Mucosa of rectum (tissue), 2 donors: ENCODE measurements at regions not wholly inside any gene's neighbourhood (a gene's known extent, or its start where the extent isn't known, plus 50 kb on each side); places are given as distances from the start of the nearest gene placed in this dataset.
"Not testable (repeated sequence)": the region's sequence is repeated elsewhere in the genome, so short reads cannot be mapped to it uniquely, and the experiment has no call there.

ENCODE experiments used
- H3K27ac ChIP-seq, 2 donors: one replicate each; pipeline ENCODE4 v1.7.0; 2013; ENCODE audit warnings: inconsistent platforms in 2 of 2, low read depth in 2 of 2, low read length in 2 of 2
- H3K27me3 ChIP-seq, 2 donors: one replicate each; pipeline ENCODE4 v1.7.0; 2013; ENCODE audit warnings: low read length in 2 of 2; ENCODE audit not compliant: control insufficient read depth in 2 of 2, insufficient read depth in 2 of 2
- H3K36me3 ChIP-seq, 2 donors: one replicate each; pipeline ENCODE4 v1.7.0; 2013; ENCODE audit warnings: low read length in 2 of 2; ENCODE audit not compliant: control insufficient read depth in 2 of 2, insufficient read depth in 2 of 2
- H3K4me1 ChIP-seq, 2 donors: one replicate each; pipeline ENCODE4 v1.7.0; 2013; ENCODE audit warnings: low read length in 2 of 2, mild to moderate bottlenecking in 1 of 2; ENCODE audit not compliant: control insufficient read depth in 2 of 2, insufficient read depth in 2 of 2
- H3K4me3 ChIP-seq, 2 donors: one replicate each; pipeline ENCODE4 v1.7.0; 2013; ENCODE audit warnings: low read length in 2 of 2
- H3K9ac ChIP-seq, 2 donors: one replicate each; pipeline ENCODE4 v1.7.0; 2013; ENCODE audit warnings: low read length in 2 of 2, low read depth in 1 of 2, mild to moderate bottlenecking in 1 of 2
- H3K9me3 ChIP-seq, 2 donors: one replicate each; pipeline ENCODE4 v1.7.0; 2013; ENCODE audit warnings: low read length in 2 of 2; ENCODE audit not compliant: control insufficient read depth in 2 of 2
- donor health status: healthy.
- donor health status: Normal muscosa, but diverticular disease.

DNA sequence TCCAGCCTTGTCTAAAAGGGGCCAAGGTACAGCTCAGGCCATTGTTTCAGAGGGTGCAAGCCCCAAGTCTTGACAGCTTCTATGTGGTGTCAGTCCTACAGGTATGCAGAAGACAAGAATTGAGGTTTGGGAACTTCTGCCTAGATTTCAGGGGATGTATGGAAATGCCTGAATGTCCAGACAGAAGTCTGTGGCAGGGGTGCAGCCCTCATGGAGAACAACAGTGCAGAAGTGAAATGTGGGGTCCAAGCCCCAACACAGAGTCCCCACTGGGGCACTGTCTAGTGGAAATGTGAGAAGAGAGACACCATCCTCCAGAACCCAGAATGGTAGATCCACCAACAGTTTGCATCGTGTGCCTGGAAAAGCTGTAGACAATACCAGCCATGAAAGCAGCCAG, 400.3 kb upstream of the CAMK1G start:
- H3K4me3 ChIP-seq: no peak overlapping the region
- H3K36me3 ChIP-seq: no peaks in the 10 kb centered on the region

DNA sequence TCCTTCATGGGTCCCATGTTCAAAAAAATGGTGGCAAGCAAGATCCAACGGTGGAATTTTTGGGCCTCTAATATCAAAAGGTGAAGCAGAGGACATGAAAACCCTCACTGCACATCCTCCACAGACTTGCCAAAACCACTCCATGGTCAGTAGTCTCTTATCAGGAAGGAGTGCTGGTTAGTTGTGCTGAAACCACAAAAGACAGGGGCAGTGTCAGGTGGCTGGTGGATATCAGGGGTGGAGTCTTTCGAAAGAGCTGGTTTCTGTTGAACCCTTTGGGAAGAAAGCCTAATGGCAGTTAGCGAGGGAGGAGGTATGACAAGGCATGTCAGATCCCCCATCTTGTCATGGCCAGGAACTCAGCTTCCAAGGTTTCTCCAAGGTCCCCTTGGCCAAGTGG, 395.9 kb upstream of the CAMK1G start:
- Histone ChIP-seq H3K27ac (no peak overlapping the region), H3K4me3 (no peak overlapping the region), H3K4me1 (peaks cover 0 to 4% of the 10 kb centered on the region in 2 donors), H3K9me3 (no peaks in the 10 kb centered on the region), H3K9ac (no peak overlapping the region), H3K27me3 (no peaks in the 10 kb centered on the region), H3K36me3 (no peaks in the 10 kb centered on the region)

More for the DNA sequence above, 400.3 kb upstream of the CAMK1G start:
- no peaks in the 10 kb centered on the region for H3K27me3 ChIP-seq
- H3K9me3 ChIP-seq: no peaks in the 10 kb centered on the region
- no peaks in the 10 kb centered on the region for H3K4me1 ChIP-seq
- no peak overlapping the region for H3K9ac ChIP-seq
- no peak overlapping the region for H3K27ac ChIP-seq

DNA sequence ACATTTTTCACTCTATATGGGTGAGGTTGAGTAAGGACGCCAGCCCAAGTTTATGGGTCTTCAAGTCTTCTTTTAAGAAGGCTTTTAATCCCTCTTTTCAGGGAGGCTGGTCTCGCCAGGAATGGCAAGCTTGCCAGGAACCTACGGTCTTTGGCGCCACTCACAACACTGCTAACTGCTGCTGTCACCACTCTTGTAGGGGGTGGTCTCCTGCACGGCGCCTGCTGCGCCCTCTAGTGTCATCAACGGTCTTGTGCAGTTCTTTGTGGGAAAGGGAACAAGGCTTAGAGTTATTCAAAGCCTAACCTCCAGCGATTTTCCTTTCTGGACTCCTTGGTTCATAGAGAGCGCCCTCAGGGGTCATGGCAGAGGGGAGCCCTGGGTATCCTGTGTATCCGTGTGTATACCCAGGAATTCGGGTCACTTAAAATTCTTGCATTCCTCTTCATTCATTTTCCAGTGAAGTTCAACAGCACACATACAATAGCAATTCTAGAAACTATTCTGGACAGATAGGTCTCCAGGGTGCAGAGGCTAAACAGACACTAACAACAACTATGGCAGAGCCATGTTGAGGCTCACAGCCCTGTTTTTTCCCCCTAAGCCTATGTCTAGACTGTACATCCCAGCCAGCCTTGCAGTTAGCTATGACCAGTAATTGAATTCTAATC, 392.8 kb upstream of the CAMK1G start:
- H3K27me3 ChIP-seq: no peaks in the 10 kb centered on the region
- peaks cover 0 to 4% of the 10 kb centered on the region in 2 donors for H3K4me1 ChIP-seq
- H3K36me3 ChIP-seq: no peaks in the 10 kb centered on the region
- peak overlapping the region in 1 of 2 donors; percentile 29 for H3K27ac ChIP-seq
- peaks cover 6 to 7% of the 10 kb centered on the region in 2 donors for H3K9me3 ChIP-seq
- H3K4me3 ChIP-seq: no peak overlapping the region
- no peak overlapping the region for H3K9ac ChIP-seq

DNA sequence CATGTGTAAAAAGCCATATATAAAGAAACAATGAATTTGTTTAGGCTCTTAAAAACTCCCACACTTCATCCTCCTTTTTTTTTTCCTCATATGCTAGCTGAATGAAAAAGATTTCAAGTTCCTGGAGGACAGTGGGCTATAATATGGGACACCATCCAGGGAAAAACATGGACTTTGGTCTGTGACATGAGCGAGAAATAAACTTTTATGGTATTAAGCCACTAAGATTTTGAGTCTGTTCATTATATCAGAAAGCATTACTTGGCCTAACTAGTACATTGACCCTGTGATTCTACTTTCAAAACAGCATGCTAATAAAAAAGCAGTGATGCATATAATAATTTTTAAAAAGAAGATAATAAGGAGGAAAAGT, 392.3 kb upstream of the CAMK1G start:
- H3K4me1 ChIP-seq: peaks cover 0 to 4% of the 10 kb centered on the region in 2 donors
- H3K36me3 ChIP-seq: no peaks in the 10 kb centered on the region
- H3K9me3 ChIP-seq: peaks cover 10 to 12% of the 10 kb centered on the region in 2 donors
- H3K27me3 ChIP-seq: no peaks in the 10 kb centered on the region
- H3K9ac ChIP-seq: no peak overlapping the region
- H3K27ac ChIP-seq: peak overlapping the region in 1 of 2 donors; percentile 29
- no peak overlapping the region for H3K4me3 ChIP-seq

DNA sequence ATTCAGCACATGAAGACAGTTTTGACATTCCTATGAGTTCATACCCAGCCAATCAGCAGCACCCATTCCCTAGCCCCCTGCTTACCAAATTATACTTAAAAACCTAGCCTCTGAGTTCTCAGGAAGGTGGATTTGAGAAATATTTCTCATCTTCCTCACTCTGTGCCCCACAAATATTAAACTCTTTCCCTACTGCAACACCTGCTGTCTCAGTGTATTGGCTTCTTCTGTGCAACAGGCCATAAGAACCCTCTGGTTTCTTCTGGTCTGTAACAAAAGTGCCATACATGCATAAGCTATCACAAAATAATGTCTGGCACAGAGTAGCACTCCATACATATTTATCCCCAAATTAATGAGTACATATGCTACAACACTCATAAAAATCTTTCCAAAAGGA, 387.4 kb upstream of the CAMK1G start:
- H3K4me1 ChIP-seq: peaks cover 0 to under 1% of the 10 kb centered on the region in 2 donors
- no peaks in the 10 kb centered on the region for H3K27me3 ChIP-seq
- H3K4me3 ChIP-seq: no peak overlapping the region
- peaks cover 17% of the 10 kb centered on the region in 2 donors for H3K9me3 ChIP-seq
- H3K36me3 ChIP-seq: no peaks in the 10 kb centered on the region
- no peak overlapping the region for H3K27ac ChIP-seq
- H3K9ac ChIP-seq: no peak overlapping the region

DNA sequence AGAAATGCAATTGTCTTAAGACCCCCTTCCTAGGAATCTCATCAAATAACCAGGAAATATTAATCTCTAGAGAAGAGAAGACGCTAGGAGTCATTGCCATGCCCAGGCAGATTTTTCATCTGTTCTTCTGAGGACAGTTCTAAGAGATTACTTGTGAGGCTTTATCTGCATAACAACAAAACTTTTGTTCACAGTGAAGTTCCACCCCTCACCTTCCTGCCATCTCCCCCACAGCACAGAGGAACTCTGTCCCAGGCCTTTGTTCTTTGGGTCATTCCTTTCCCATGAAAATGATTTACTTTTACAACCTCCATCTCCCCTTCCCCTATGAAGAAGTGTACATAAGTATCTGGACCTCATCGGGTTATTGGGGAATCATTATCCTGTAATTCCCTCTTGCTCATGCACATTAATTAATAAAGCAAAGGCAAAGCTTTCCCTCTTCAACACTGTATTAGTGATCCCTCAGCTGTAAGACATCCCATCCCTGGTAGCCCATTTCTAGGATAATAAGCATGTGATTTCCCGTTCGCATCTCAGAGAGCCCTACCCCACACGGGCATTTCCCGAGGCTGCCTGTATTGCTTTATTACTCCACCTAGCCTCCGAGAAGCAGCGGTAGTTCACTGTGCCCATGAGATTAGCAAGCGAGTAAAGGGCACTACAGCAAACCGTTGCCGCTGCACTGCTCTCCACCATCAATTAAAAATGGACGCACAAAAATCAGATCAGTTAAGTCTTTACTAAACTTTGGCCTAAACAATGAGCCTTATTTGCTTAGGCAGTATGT, 384.4 kb upstream of the CAMK1G start:
- Histone ChIP-seq H3K9me3 (peaks cover 17% of the 10 kb centered on the region in 2 donors), H3K27ac (no peak overlapping the region), H3K27me3 (no peaks in the 10 kb centered on the region), H3K9ac (no peak overlapping the region), H3K36me3 (no peaks in the 10 kb centered on the region), H3K4me1 (no peaks in the 10 kb centered on the region), H3K4me3 (no peak overlapping the region)

DNA sequence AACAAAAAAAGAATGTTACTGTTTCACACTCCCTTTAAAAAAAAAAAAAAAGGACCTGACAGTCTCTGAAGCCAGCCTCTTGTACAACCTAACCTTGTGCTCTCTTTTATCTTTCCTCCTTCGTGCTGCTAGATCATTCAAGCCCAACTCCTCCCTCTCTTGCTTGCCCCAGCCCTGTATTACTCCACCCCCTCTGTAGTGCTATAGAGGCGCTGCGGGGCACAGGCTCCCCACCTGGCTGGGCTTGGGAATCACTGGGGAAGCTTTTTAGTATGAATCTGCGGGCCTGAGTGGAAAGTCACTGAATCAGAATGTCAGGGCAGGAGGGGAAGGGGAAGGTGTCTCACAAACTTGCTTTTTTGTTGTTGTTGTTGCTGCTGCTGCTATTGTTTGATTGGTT, 383.7 kb upstream of the CAMK1G start:
- no peaks in the 10 kb centered on the region for H3K27me3 ChIP-seq
- no peak overlapping the region for H3K9ac ChIP-seq
- H3K4me3 ChIP-seq: no peak overlapping the region
- H3K36me3 ChIP-seq: no peaks in the 10 kb centered on the region
- no peaks in the 10 kb centered on the region for H3K4me1 ChIP-seq
- H3K27ac ChIP-seq: no peak overlapping the region
- peaks cover 16 to 17% of the 10 kb centered on the region in 2 donors for H3K9me3 ChIP-seq

DNA sequence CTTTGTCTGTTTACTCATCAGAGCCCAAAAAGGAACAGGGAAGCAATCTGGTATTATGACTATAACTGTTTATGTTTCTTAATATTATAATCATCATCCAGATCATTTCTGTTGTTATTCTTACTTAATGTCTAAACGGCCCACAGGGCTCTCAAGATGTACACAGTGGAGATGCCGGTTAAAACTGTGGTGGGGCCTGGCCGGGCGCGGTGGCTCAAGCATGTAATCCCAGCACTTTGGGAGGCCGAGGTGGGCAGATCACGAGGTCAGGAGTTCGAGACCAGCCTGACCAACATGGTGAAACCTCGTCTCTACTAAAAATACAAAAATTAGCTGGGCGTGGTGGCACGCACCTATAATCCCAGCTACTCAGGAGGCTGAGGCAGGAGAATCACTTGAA, 381.2 kb upstream of the CAMK1G start:
- H3K4me3 ChIP-seq, H3K4me1 ChIP-seq, H3K27me3 ChIP-seq, H3K9me3 ChIP-seq, H3K9ac ChIP-seq, H3K36me3 ChIP-seq, H3K27ac ChIP-seq: not testable (repeated sequence)

DNA sequence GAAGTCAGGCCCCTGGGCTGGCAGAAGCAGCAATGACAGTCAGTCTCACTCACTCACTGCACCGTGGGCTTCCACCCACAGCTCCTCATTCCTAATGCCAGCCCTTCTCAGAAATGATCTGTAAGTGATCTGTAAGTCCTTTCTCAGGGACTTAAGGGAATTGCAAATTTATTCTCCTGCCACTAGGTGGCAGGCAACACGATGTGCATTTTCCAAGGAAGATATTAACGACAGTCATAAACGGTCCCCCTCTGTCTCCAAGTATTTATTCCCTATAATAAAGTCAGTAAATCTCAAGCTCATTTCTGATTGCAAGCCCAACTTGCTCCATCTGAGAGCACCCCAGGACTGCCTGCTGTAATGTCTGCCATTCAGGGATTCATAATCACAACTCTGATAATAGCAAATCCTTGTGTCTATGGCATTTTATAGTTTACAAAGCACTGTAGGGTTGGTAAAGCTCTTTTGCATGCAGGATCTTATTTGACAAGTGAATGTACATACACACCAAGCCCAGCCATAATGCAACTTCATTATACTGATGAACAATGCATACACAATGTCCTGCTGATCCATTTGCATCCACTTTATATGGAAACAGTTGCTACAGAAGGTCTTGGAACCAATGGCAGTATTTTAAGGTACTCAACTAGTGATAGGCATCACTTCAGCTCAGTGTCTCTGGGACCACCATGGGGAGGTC, 380.5 kb upstream of the CAMK1G start:
- H3K27me3 ChIP-seq: peaks cover 5 to 9% of the 10 kb centered on the region in 2 donors
- no peak overlapping the region for H3K9ac ChIP-seq
- H3K4me1 ChIP-seq: peaks cover 0 to 6% of the 10 kb centered on the region in 2 donors

DNA sequence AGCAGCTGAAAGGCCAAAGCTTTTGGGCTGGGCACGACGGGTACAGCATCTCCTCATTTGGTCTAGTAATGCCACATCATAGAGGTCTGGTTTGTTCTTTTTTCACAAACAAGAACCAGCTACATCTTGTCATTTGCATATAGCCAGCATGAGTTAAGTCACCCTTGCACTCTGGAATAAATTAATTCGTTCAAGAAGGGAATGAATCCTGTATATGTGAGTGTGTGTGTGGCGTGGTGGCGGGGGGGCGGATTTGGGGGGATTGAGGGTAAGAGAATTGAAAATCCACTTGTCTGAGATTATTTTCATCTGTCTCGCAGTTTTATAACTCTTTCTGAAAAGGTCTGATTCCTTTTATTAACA, 380.0 kb upstream of the CAMK1G start:
- no peaks in the 10 kb centered on the region for H3K36me3 ChIP-seq
- peaks cover 11 to 13% of the 10 kb centered on the region in 2 donors for H3K27me3 ChIP-seq

More for the DNA sequence above, 380.5 kb upstream of the CAMK1G start:
- H3K36me3 ChIP-seq: no peaks in the 10 kb centered on the region
- no peak overlapping the region for H3K27ac ChIP-seq
- no peaks in the 10 kb centered on the region for H3K9me3 ChIP-seq
- no peak overlapping the region for H3K4me3 ChIP-seq

More for the DNA sequence above, 380.0 kb upstream of the CAMK1G start:
- Histone ChIP-seq H3K9me3 (no peaks in the 10 kb centered on the region), H3K4me1 (peaks cover 0 to 6% of the 10 kb centered on the region in 2 donors), H3K4me3 (no peak overlapping the region), H3K9ac (no peak overlapping the region), H3K27ac (no peak overlapping the region)
